GM23338 (cell line): ENCODE measurements at regions not wholly inside any gene's neighbourhood (a gene's known extent, or its start where the extent isn't known, plus 50 kb on each side); places are given as distances from the start of the nearest gene placed in this dataset.

Experiments used
- ATAC-seq: fragments of 200-7000 bp; cut with Tn5 transposase; 3 replicates; pipeline ENCODE4 v1.9.1; 2020
- DNase-seq: peaks from one replicate; pipeline ENCODE4 v3.0.0-alpha.2; 2015; ENCODE audit warnings: low spot score
- H2AFZ ChIP-seq: fragments of 200-600 bp; sonication (generic); 2 replicates; pipeline ENCODE4 v1.8.0; 2016; ENCODE audit warnings: antibody characterized with exemption, mild to moderate bottlenecking, moderate library complexity
- H3F3A ChIP-seq: fragments of 200-600 bp; sonication (generic); replicated peaks from 2 replicates; pipeline ENCODE4 v1.8.0; 2017; ENCODE audit warnings: antibody characterized with exemption, mixed run types, low read depth
- H3K27ac ChIP-seq: fragments of 200-600 bp; sonication (generic); 2 replicates; pipeline ENCODE4 v1.6.1; 2016; ENCODE audit warnings: low read depth
- H3K27me3 ChIP-seq: fragments of 200-600 bp; sonication (generic); 2 replicates; pipeline ENCODE4 v1.8.0; 2016; ENCODE audit warnings: mild to moderate bottlenecking, mixed run types, moderate library complexity; ENCODE audit not compliant: insufficient read depth
- H3K36me3 ChIP-seq: fragments of 200-600 bp; sonication (generic); 2 replicates; pipeline ENCODE4 v1.8.0; 2016; ENCODE audit warnings: mild to moderate bottlenecking; ENCODE audit not compliant: insufficient read depth
- H3K4me1 ChIP-seq: fragments of 200-600 bp; sonication (generic); 2 replicates; pipeline ENCODE4 v1.8.0; 2016; ENCODE audit warnings: mild to moderate bottlenecking, moderate library complexity; ENCODE audit not compliant: insufficient read depth
- H3K4me2 ChIP-seq: fragments of 200-600 bp; sonication (generic); 2 replicates; pipeline ENCODE4 v1.7.1; 2017; ENCODE audit warnings: mixed run types
- H3K4me3 ChIP-seq: fragments of 200-600 bp; sonication (generic); 2 replicates; pipeline ENCODE4 v1.6.1; 2016; ENCODE audit warnings: mixed run types
- H3K79me2 ChIP-seq: fragments of 200-600 bp; sonication (generic); replicated peaks from 2 replicates; pipeline ENCODE4 v1.8.0; 2017; ENCODE audit warnings: mild to moderate bottlenecking; ENCODE audit not compliant: insufficient read depth
- H3K9me2 ChIP-seq: fragments of 200-600 bp; sonication (generic); 2 replicates; pipeline ENCODE4 v1.8.0; 2017; ENCODE audit not compliant: insufficient read depth
- H4K20me1 ChIP-seq: fragments of 200-600 bp; sonication (generic); replicated peaks from 2 replicates; pipeline ENCODE4 v1.8.0; 2017; ENCODE audit warnings: mild to moderate bottlenecking; ENCODE audit not compliant: insufficient read depth
- H3K27ac Mint-ChIP-seq: 2 replicates; pipeline ENCODE4 v1.8.0; 2020; ENCODE audit warnings: inconsistent platforms, mild to moderate bottlenecking, moderate library complexity, mixed read lengths
- H3K27me3 Mint-ChIP-seq: 3 replicates; pipeline ENCODE4 v1.8.0; 2022; ENCODE audit warnings: low read depth, mild to moderate bottlenecking, moderate library complexity, mixed read lengths, inconsistent platforms; ENCODE audit not compliant: insufficient read depth, poor library complexity
- H3K36me3 Mint-ChIP-seq: 3 replicates; pipeline ENCODE4 v1.8.0; 2021; ENCODE audit warnings: low read depth, mild to moderate bottlenecking, inconsistent platforms, moderate library complexity, mixed read lengths
- H3K4me1 Mint-ChIP-seq: 3 replicates; pipeline ENCODE4 v1.8.0; 2020; ENCODE audit warnings: mild to moderate bottlenecking, inconsistent platforms, mixed read lengths
- H3K4me3 Mint-ChIP-seq: 3 replicates; pipeline ENCODE4 v1.8.0; 2021; ENCODE audit warnings: moderate library complexity, mild to moderate bottlenecking, inconsistent platforms, mixed read lengths
- H3K9me3 Mint-ChIP-seq: 3 replicates; pipeline ENCODE4 v1.8.0; 2020; ENCODE audit warnings: moderate library complexity, mild to moderate bottlenecking, inconsistent platforms, mixed read lengths
- CREB1 ChIP-seq: fragments of 250-450 bp; sonication (Bioruptor Pico); IDR thresholded peaks from 2 replicates; pipeline ENCODE4 v1.5.0; 2020; ENCODE audit warnings: low read depth, mild to moderate bottlenecking, moderate library complexity
- CTCF ChIP-seq, 2 experiments: fragments of 200-600 bp in 1 of 2; sonication (generic) in 1 of 2; conservative IDR thresholded peaks; 2 replicates each; pipeline versions ENCODE4 v1.5.1 to v1.6.1; 2016 to 2017; ENCODE audit warnings: antibody characterized with exemption in 2 of 2, low read depth in 2 of 2, mild to moderate bottlenecking in 2 of 2, moderate library complexity in 1 of 2
- EZH2 ChIP-seq: fragments of 200-600 bp; sonication (generic); IDR thresholded peaks from one replicate; pipeline ENCODE4 v1.8.0; 2017; ENCODE audit warnings: antibody characterized with exemption, mild to moderate bottlenecking, low read depth; ENCODE audit not compliant: unreplicated experiment
- EZH2phosphoT487 ChIP-seq: fragments of 200-600 bp; sonication (generic); IDR thresholded peaks from one replicate; pipeline ENCODE4 v1.8.1; 2018; ENCODE audit warnings: antibody characterized with exemption; ENCODE audit not compliant: unreplicated experiment
- JUNB ChIP-seq: IDR thresholded peaks from one replicate; pipeline ENCODE4 v1.6.1; 2016; ENCODE audit warnings: antibody characterized with exemption; ENCODE audit not compliant: unreplicated experiment
- NANOG ChIP-seq: IDR thresholded peaks from 2 replicates; pipeline ENCODE4 v1.6.1; 2016; ENCODE audit warnings: antibody characterized with exemption, borderline replicate concordance
- POLR2AphosphoS5 ChIP-seq: IDR thresholded peaks from 2 replicates; pipeline ENCODE4 v1.6.1; 2016; ENCODE audit warnings: antibody characterized with exemption, low read depth
- REST ChIP-seq: IDR thresholded peaks from one replicate; pipeline ENCODE4 v1.6.1; 2018; ENCODE audit warnings: antibody characterized with exemption; ENCODE audit not compliant: unreplicated experiment
- STAT1 ChIP-seq: IDR thresholded peaks from one replicate; pipeline ENCODE4 v1.6.1; 2016; ENCODE audit warnings: antibody characterized with exemption; ENCODE audit not compliant: unreplicated experiment
- ZNF114 ChIP-seq: fragments of 250-450 bp; sonication (Bioruptor Pico); IDR thresholded peaks from 2 replicates; pipeline ENCODE4 v1.5.0; 2020; ENCODE audit warnings: mild to moderate bottlenecking, moderate library complexity
- ZNF331 ChIP-seq: fragments of 250-450 bp; sonication (Bioruptor Pico); IDR thresholded peaks from 2 replicates; pipeline ENCODE4 v1.5.0; 2020; ENCODE audit warnings: low read depth, mild to moderate bottlenecking, moderate library complexity
- TF ChIP-seq, protein P1 (sequence below): fragments of 250-450 bp; sonication (Bioruptor Pico); IDR thresholded peaks from 2 replicates; pipeline ENCODE4 v1.5.0; 2020; ENCODE audit warnings: mild to moderate bottlenecking, moderate library complexity
- TF ChIP-seq, protein P2 (sequence below): IDR thresholded peaks from 2 replicates; pipeline ENCODE4 v1.6.1; 2016; ENCODE audit warnings: antibody characterized with exemption

DNA sequence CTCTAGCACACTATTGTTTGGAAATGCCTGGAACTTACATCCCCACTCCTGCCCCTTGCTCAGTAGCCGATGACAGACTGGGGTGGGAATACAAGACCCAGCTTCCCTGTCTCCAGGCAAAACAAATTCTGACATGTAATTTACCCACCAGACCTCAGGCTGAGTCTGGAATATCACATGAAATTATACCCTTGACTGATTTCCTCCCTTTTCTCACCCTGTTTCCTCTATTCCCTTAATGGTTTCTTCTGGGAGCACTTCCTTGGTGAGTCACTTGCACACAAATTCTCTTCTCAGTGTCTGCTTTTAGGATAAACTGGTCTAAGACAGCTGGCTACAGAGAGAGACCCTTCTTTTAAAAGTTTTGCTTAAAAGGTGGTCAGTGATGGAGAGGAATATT, 65.8 kb upstream of the DIPK2B start:
- Histone ChIP-seq H3K4me1 (no peaks in the 10 kb centered on the region), H2AFZ (no peak overlapping the region), H3K9me2 (no peaks in the 10 kb centered on the region), H4K20me1 (no peaks in the 10 kb centered on the region), H3K4me3 (no peak overlapping the region), H3F3A (no peaks in the 10 kb centered on the region), H3K27ac (no peak overlapping the region), H3K27me3 (no peaks in the 10 kb centered on the region), H3K4me2 (no peak overlapping the region), H3K36me3 (no peaks in the 10 kb centered on the region), H3K79me2 (no peaks in the 10 kb centered on the region)
- DNase-seq: no peak
- Mint-ChIP-seq H3K27ac (no peak overlapping the region), H3K4me3 (no peak overlapping the region), H3K4me1 (no peaks in the 10 kb centered on the region), H3K36me3 (no peaks in the 10 kb centered on the region), H3K9me3 (no peaks in the 10 kb centered on the region; the same call in 2 of the 3 replicates), H3K27me3 (no peaks in the 10 kb centered on the region)
- ATAC-seq: no peak
- TF ChIP-seq ZNF114 (CRISPR knock-in tag): no peak
- TF ChIP-seq, protein P1, sequence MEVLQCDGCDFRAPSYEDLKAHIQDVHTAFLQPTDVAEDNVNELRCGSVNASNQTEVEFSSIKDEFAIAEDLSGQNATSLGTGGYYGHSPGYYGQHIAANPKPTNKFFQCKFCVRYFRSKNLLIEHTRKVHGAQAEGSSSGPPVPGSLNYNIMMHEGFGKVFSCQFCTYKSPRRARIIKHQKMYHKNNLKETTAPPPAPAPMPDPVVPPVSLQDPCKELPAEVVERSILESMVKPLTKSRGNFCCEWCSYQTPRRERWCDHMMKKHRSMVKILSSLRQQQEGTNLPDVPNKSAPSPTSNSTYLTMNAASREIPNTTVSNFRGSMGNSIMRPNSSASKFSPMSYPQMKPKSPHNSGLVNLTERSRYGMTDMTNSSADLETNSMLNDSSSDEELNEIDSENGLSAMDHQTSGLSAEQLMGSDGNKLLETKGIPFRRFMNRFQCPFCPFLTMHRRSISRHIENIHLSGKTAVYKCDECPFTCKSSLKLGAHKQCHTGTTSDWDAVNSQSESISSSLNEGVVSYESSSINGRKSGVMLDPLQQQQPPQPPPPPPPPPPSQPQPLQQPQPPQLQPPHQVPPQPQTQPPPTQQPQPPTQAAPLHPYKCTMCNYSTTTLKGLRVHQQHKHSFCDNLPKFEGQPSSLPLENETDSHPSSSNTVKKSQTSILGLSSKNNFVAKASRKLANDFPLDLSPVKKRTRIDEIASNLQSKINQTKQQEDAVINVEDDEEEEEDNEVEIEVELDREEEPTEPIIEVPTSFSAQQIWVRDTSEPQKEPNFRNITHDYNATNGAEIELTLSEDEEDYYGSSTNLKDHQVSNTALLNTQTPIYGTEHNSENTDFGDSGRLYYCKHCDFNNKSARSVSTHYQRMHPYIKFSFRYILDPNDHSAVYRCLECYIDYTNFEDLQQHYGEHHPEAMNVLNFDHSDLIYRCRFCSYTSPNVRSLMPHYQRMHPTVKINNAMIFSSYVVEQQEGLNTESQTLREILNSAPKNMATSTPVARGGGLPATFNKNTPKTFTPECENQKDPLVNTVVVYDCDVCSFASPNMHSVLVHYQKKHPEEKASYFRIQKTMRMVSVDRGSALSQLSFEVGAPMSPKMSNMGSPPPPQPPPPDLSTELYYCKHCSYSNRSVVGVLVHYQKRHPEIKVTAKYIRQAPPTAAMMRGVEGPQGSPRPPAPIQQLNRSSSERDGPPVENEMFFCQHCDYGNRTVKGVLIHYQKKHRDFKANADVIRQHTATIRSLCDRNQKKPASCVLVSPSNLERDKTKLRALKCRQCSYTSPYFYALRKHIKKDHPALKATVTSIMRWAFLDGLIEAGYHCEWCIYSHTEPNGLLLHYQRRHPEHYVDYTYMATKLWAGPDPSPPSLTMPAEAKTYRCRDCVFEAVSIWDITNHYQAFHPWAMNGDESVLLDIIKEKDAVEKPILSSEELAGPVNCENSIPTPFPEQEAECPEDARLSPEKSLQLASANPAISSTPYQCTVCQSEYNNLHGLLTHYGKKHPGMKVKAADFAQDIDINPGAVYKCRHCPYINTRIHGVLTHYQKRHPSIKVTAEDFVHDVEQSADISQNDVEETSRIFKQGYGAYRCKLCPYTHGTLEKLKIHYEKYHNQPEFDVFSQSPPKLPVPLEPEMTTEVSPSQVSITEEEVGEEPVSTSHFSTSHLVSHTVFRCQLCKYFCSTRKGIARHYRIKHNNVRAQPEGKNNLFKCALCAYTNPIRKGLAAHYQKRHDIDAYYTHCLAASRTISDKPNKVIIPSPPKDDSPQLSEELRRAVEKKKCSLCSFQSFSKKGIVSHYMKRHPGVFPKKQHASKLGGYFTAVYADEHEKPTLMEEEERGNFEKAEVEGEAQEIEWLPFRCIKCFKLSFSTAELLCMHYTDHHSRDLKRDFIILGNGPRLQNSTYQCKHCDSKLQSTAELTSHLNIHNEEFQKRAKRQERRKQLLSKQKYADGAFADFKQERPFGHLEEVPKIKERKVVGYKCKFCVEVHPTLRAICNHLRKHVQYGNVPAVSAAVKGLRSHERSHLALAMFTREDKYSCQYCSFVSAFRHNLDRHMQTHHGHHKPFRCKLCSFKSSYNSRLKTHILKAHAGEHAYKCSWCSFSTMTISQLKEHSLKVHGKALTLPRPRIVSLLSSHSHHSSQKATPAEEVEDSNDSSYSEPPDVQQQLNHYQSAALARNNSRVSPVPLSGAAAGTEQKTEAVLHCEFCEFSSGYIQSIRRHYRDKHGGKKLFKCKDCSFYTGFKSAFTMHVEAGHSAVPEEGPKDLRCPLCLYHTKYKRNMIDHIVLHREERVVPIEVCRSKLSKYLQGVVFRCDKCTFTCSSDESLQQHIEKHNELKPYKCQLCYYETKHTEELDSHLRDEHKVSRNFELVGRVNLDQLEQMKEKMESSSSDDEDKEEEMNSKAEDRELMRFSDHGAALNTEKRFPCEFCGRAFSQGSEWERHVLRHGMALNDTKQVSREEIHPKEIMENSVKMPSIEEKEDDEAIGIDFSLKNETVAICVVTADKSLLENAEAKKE (CRISPR knock-in tag): no peak
- no peak for TF ChIP-seq JUNB
- no peak for TF ChIP-seq REST
- no peak for TF ChIP-seq CTCF (conservative IDR thresholded peaks at IDR 0.05; ENCODE audit: low read depth in 2 of 2)
- no peak for TF ChIP-seq STAT1
- no peak for TF ChIP-seq ZNF331
- no peak for TF ChIP-seq EZH2phosphoT487
- no peak for TF ChIP-seq CREB1
- no peak for TF ChIP-seq POLR2AphosphoS5
- TF ChIP-seq, protein P2, sequence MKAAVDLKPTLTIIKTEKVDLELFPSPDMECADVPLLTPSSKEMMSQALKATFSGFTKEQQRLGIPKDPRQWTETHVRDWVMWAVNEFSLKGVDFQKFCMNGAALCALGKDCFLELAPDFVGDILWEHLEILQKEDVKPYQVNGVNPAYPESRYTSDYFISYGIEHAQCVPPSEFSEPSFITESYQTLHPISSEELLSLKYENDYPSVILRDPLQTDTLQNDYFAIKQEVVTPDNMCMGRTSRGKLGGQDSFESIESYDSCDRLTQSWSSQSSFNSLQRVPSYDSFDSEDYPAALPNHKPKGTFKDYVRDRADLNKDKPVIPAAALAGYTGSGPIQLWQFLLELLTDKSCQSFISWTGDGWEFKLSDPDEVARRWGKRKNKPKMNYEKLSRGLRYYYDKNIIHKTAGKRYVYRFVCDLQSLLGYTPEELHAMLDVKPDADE: no peak
- no peak for TF ChIP-seq EZH2
- no peak for TF ChIP-seq NANOG
